Activated T-helper 9 cell treated with anti-CD3 and anti-CD28 coated beads, Interleukin-2, amount 50 U/mL, for 16 hours (primary cell): ENCODE measurements at regions not wholly inside any gene's neighbourhood (a gene's known extent, or its start where the extent isn't known, plus 50 kb on each side); places are given as distances from the start of the nearest gene placed in this dataset.
A peak's percentile ranks its signal among the peaks of the same experiment; 100 is the strongest.

Source experiments
- DNase-seq: peaks from one replicate; pipeline ENCODE4 v3.0.0-alpha.2; 2020; ENCODE audit warnings: low read depth

GRCh38 chr22:45096256-45096907 lies 67.3 kb upstream of the NUP50 start:
- peak; percentile 6 for DNase-seq

DNA sequence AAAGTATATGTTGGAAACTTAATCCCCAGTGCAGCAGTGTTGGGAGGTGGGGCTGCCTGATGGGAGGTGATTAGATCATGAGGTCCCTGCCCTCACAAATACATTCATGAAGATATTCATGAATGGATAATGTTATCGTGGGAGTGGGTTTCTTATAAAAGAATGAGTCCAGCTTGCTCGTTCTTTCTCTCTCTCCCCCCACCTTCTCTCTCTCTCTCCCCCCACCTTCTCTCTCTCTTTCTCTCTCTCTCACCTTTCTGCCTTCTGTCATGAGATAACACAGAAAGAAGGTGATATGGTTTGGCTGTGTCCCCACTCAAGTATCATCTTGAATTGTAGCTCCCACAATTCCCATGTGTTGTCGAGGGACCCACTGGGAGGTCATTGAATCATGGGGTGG lies 66.7 kb upstream of the NUP50 start:
- DNase-seq = no peak

- no peak for DNase-seq
These were observed 65.7 kb upstream of the NUP50 start for GRCh38 chr22:45098056-45098455.

GRCh38 chr22:45099961-45100360 lies 63.8 kb upstream of the NUP50 start:
- no peak for DNase-seq

- DNase-seq = no peak
These were observed 62.1 kb upstream of the NUP50 start for GRCh38 chr22:45101515-45102227.

DNA sequence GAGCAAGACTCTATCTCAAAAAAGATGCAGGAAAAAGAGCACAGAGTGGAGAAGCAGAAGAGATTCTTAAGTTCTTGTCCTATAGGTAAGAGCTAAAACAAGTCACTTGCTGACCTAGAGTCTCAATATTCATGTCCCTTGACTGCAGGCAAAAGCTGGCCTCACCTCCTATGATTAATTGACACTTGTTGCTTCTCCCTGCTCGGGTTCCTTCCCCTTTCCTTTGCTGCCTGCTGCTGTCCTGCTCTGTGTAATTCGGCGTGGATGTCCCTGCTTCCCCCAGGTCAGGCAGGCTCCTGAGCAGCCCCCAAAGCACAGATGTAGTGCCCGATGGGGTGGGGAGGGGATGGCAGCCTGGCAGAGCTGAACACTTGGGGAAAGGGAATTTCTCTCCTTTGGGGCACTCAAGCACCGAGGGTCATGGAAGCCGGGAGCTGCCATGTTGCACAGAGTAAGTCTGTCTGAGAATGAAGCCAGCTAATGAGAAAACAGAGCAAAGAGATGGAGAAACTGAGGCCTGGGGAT lies 60.8 kb upstream of the NUP50 start:
- no peak for DNase-seq

- no peak for DNase-seq
These were observed 60.0 kb upstream of the NUP50 start for GRCh38 chr22:45103756-45104155.

- DNase-seq = no peak
These were observed 59.4 kb upstream of the NUP50 start for GRCh38 chr22:45104313-45104712.

DNA sequence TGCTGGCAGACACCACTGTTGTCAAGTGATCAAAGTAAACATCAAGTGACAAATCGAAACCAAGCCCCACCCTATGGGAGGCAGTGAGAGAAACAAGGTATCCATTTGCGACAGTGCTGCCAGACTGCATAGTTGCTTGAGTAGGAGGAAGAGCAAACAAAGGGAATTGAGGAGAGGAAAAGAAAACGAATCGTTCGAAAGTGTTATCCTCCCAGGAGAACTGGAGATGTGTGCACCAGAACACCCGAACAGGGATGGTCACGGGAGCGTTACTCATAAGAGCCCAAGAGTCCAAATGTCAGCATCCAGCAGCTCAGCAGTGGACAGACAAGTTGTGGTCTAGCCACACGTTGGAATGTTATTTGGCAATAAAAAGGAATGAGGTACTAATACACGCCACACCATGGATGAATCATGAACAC lies 58.4 kb upstream of the NUP50 start:
- DNase-seq = no peak

DNA sequence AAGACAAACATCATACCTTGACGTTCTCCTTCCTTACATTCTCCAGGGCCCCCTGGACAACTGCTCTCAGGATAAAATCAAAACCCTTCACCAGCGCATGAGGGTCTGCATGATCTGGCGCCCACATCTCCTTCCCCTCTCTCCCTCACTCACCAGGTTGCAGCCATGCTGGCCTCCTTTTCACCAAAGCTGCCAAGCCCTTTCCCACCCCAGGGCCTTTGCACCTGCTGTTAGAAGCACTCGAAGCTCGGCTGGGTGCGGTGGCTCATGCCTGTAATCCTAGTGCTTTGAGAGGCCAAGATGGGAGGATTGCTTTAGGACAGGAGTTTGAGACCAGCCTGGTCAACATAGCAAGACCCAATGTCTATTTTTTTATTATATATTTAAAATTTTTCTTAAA lies 56.1 kb upstream of the NUP50 start:
- DNase-seq = no peak

DNA sequence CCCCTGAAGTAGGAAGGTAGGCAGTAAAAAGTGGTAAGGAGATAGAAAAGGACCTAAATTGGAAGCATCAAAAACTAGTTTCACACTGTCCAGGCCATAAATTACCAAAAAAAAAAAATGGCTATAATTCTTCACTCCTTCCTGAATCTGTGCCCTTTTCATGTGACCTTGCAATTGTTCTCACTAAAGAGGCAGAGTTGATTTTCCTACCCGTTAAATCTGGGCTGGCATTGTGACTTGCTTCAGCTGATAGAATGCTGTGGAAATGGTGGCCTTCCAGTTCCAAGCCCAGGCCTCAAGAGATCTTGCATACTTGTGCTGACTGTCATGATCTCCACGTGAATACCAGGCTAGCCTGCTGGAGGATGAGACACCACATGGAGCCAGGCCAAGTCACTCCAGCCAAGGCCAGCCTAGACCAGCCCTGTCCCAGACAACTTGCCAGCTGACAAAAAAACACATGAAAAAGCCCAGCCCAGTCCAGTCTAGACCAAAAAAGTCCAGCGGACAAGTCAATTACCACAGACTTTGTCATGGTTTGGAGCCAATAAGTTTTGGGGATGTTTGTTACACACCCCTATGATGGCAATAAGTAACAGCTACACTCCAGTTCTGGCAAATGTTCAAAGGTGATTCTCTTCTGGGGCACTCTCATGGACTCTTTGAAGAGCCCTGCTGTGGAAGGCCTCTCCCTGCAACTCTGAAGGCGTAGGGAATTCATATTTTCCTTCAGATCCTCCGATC lies 51.4 kb upstream of the NUP50 start:
- DNase-seq = no peak
